H1 (cell line): ENCODE measurements at regions not wholly inside any gene's neighbourhood (a gene's known extent, or its start where the extent isn't known, plus 50 kb on each side); places are given as distances from the start of the nearest gene placed in this dataset.

Source experiments
- CTCF ChIA-PET: fragments of 300-600 bp; sonication (Branson Sonifier 250); formaldehyde crosslinking; loops from one replicate; lab custom pipeline; 2021; ENCODE audit not compliant: partially characterized antibody; lab: Charles Lee
- POLR2A ChIA-PET: fragments of 300-600 bp; sonication (Branson Sonifier 250); formaldehyde crosslinking; loops from one replicate; lab custom pipeline; 2021; ENCODE audit warnings: inconsistent platforms; ENCODE audit not compliant: partially characterized antibody; lab: Charles Lee
- DNase-seq, 2 experiments: peaks; one replicate each; pipeline versions ENCODE4 v3.0.0 to v3.0.0-alpha.2; 2010 to 2022; ENCODE audit warnings: low spot score in 2 of 2, low read depth in 1 of 2, mixed read lengths in 1 of 2
- FAIRE-seq: peaks from 2 replicates; lab custom pipeline; 2011; peaks lifted over from hg19 to GRCh38; lab: Jason Lieb, UNC
- H2AFZ ChIP-seq: 2 replicates; pipeline ENCODE4 v1.8.1; 2012; ENCODE audit warnings: low read length, inconsistent platforms
- H2AK5ac ChIP-seq: 2 replicates; pipeline ENCODE4 v1.6.1; 2013; ENCODE audit warnings: low read depth, low read length
- H2BK120ac ChIP-seq: replicated peaks from 2 replicates; pipeline ENCODE3; 2013; ENCODE audit warnings: low read depth, low read length, inconsistent platforms
- H2BK12ac ChIP-seq: 2 replicates; pipeline ENCODE4 v1.6.1; 2013; ENCODE audit warnings: low read depth, low read length
- H2BK15ac ChIP-seq: 2 replicates; pipeline ENCODE4 v1.6.1; 2013; ENCODE audit warnings: low read length
- H2BK20ac ChIP-seq: 2 replicates; pipeline ENCODE4 v1.6.1; 2013; ENCODE audit warnings: low read length
- H2BK5ac ChIP-seq: 2 replicates; pipeline ENCODE4 v1.6.1; 2013; ENCODE audit warnings: low read depth, low read length
- H3K14ac ChIP-seq: 2 replicates; pipeline ENCODE4 v1.6.1; 2013; ENCODE audit warnings: inconsistent platforms; ENCODE audit not compliant: insufficient read length
- H3K18ac ChIP-seq: 2 replicates; pipeline ENCODE4 v1.6.1; 2013; ENCODE audit warnings: low read length; ENCODE audit errors: extremely low read depth
- H3K23ac ChIP-seq: 2 replicates; pipeline ENCODE4 v1.6.1; 2013; ENCODE audit warnings: inconsistent platforms; ENCODE audit not compliant: insufficient read length
- H3K23me2 ChIP-seq: 2 replicates; pipeline ENCODE4 v1.6.1; 2013; ENCODE audit warnings: low read depth, low read length
- H3K27ac ChIP-seq: 2 replicates; pipeline ENCODE4 v1.6.1; 2011; ENCODE audit warnings: low read depth, low read length, inconsistent platforms
- H3K27me3 ChIP-seq, 4 experiments: replicated peaks in 1 of 4; 1 replicate in 1 of 4; 2 replicates in 3 of 4; pipeline versions ENCODE4 v1.6.1 to v1.8.1; 2011 to 2013; ENCODE audit warnings: low read length in 3 of 4, mild to moderate bottlenecking in 3 of 4, inconsistent platforms in 2 of 4, mixed read lengths in 2 of 4, moderate library complexity in 1 of 4; ENCODE audit not compliant: control insufficient read depth in 3 of 4, insufficient read depth in 3 of 4; ENCODE audit errors: extremely low read depth in 1 of 4
- H3K36me3 ChIP-seq, 4 experiments: 2 replicates each; pipeline versions ENCODE4 v1.6.1 to v1.8.1; 2011 to 2013; ENCODE audit warnings: mild to moderate bottlenecking in 4 of 4, low read length in 3 of 4, moderate library complexity in 2 of 4, control low read depth in 1 of 4, inconsistent platforms in 1 of 4; ENCODE audit not compliant: insufficient read depth in 4 of 4, control insufficient read depth in 2 of 4
- H3K4ac ChIP-seq: replicated peaks from 2 replicates; pipeline ENCODE3; 2013; ENCODE audit warnings: low read length, low read depth, mixed read lengths, inconsistent platforms; ENCODE audit not compliant: insufficient read length
- H3K4me1 ChIP-seq, 4 experiments: replicated peaks in 1 of 4; 1 replicate in 1 of 4; 2 replicates in 3 of 4; pipeline versions ENCODE4 v1.6.1 to v1.8.1; 2011 to 2013; ENCODE audit warnings: low read length in 3 of 4, inconsistent platforms in 2 of 4, mixed read lengths in 1 of 4; ENCODE audit not compliant: insufficient read depth in 4 of 4, control insufficient read depth in 3 of 4
- H3K4me2 ChIP-seq, 2 experiments: 2 replicates each; pipeline versions ENCODE4 v1.6.1 to v1.8.1; 2011 to 2013; ENCODE audit warnings: low read depth in 2 of 2, low read length in 2 of 2, control low read depth in 1 of 2, inconsistent platforms in 1 of 2, mild to moderate bottlenecking in 1 of 2; ENCODE audit not compliant: insufficient read depth in 1 of 2
- H3K4me3 ChIP-seq, 4 experiments: fragments of 200-600, 300-600 bp in 1 of 4; sonication (generic), shearing (Covaris generic), sonication (Bioruptor Twin) in 1 of 4; 2 replicates each; pipeline versions ENCODE4 v1.5.1 to v1.8.1; 2011 to 2016; ENCODE audit warnings: low read length in 4 of 4, low read depth in 3 of 4, control low read depth in 2 of 4, inconsistent platforms in 2 of 4, mild to moderate bottlenecking in 2 of 4, mixed read lengths in 1 of 4, moderate library complexity in 1 of 4; ENCODE audit not compliant: insufficient read depth in 2 of 4; ENCODE audit errors: extremely low read depth in 1 of 4
- H3K56ac ChIP-seq: replicated peaks from 2 replicates; pipeline ENCODE3; 2013; ENCODE audit warnings: low read depth, mild to moderate bottlenecking, mixed read lengths, low read length, inconsistent platforms; ENCODE audit not compliant: insufficient read length
- H3K79me1 ChIP-seq: 2 replicates; pipeline ENCODE4 v1.6.1; 2013; ENCODE audit warnings: low read depth, low read length, control low read depth
- H3K79me2 ChIP-seq, 2 experiments: 2 replicates each; pipeline versions ENCODE4 v1.6.1 to v1.8.1; 2012 to 2013; ENCODE audit warnings: low read length in 2 of 2, mild to moderate bottlenecking in 2 of 2, inconsistent platforms in 1 of 2; ENCODE audit not compliant: insufficient read depth in 2 of 2, control insufficient read depth in 1 of 2
- H3K9ac ChIP-seq, 4 experiments: replicated peaks in 1 of 4; 1 replicate in 1 of 4; 2 replicates in 3 of 4; pipeline versions ENCODE4 v1.6.1 to v1.8.1; 2011 to 2013; ENCODE audit warnings: low read depth in 3 of 4, low read length in 3 of 4, control low read depth in 2 of 4, mild to moderate bottlenecking in 2 of 4, moderate library complexity in 2 of 4, inconsistent platforms in 1 of 4; ENCODE audit errors: extremely low read depth in 1 of 4
- H3K9me3 ChIP-seq, 2 experiments: 2 replicates each; pipeline versions ENCODE4 v1.6.1 to v1.8.1; 2012 to 2013; ENCODE audit warnings: mild to moderate bottlenecking in 2 of 2, moderate library complexity in 2 of 2, control low read depth in 1 of 2, inconsistent platforms in 1 of 2, low read depth in 1 of 2, low read length in 1 of 2, mixed read lengths in 1 of 2; ENCODE audit not compliant: insufficient read depth in 2 of 2
- H4K20me1 ChIP-seq, 2 experiments: replicated peaks in 1 of 2; 2 replicates each; pipeline versions ENCODE3 to v1.8.1; 2011 to 2013; ENCODE audit warnings: inconsistent platforms in 2 of 2, low read length in 2 of 2, mild to moderate bottlenecking in 1 of 2; ENCODE audit not compliant: insufficient read depth in 2 of 2, control insufficient read depth in 1 of 2
- H4K5ac ChIP-seq: 2 replicates; pipeline ENCODE4 v1.6.1; 2013; ENCODE audit warnings: low read length, low read depth, mixed read lengths, inconsistent platforms; ENCODE audit not compliant: insufficient read length
- H4K8ac ChIP-seq: 2 replicates; pipeline ENCODE4 v1.8.0; 2013; ENCODE audit warnings: mild to moderate bottlenecking, moderate library complexity, low read length, inconsistent platforms; ENCODE audit not compliant: insufficient read depth; ENCODE audit errors: extremely low read depth
- H4K91ac ChIP-seq: replicated peaks from 2 replicates; pipeline ENCODE3; 2013; ENCODE audit warnings: low read length, mixed read lengths, inconsistent platforms; ENCODE audit not compliant: insufficient read length
- BACH1 ChIP-seq: IDR thresholded peaks from 2 replicates; pipeline ENCODE4 v1.6.1; 2012; ENCODE audit warnings: low read length, improper control_type of control experiment
- CTCF ChIP-seq, 3 experiments: IDR thresholded peaks; 1 replicate in 2 of 3; 2 replicates in 1 of 3; pipeline versions ENCODE4 v1.5.1 to v1.6.1; 2011; ENCODE audit warnings: low read length in 3 of 3, mild to moderate bottlenecking in 3 of 3, inconsistent platforms in 2 of 3, low read depth in 1 of 3, moderate library complexity in 1 of 3; ENCODE audit not compliant: insufficient read depth in 1 of 3; ENCODE audit errors: control extremely low read depth in 1 of 3
- JUND ChIP-seq: IDR thresholded peaks from 2 replicates; pipeline ENCODE4 v1.6.1; 2011; ENCODE audit warnings: mild to moderate bottlenecking, improper control_type of control experiment, low read length
- KDM4A ChIP-seq: IDR thresholded peaks from one replicate; pipeline ENCODE4 v1.7.1; 2012; ENCODE audit warnings: low read depth, mild to moderate bottlenecking, moderate library complexity, low read length, inconsistent platforms; ENCODE audit not compliant: severe bottlenecking
- KDM5A ChIP-seq: fragments of 200-600 bp; IDR thresholded peaks from 2 replicates; pipeline ENCODE4 v1.7.1; 2012; ENCODE audit warnings: mild to moderate bottlenecking, low read length, inconsistent platforms, mixed read lengths
- RBBP5 ChIP-seq: IDR thresholded peaks from 2 replicates; pipeline ENCODE4 v1.7.1; 2012; ENCODE audit warnings: low read depth, mild to moderate bottlenecking, inconsistent platforms, low read length, moderate library complexity, borderline replicate concordance
- TAF1 ChIP-seq: IDR thresholded peaks from 2 replicates; pipeline ENCODE4 v1.6.1; 2011; ENCODE audit warnings: mild to moderate bottlenecking, low read depth, low read length
- TBP ChIP-seq: IDR thresholded peaks from 2 replicates; pipeline ENCODE4 v1.6.1; 2011; ENCODE audit warnings: low read depth, low read length, improper control_type of control experiment
- WGBS, 2 experiments: shearing (Covaris generic) in 1 of 2; methylation state at CpG; one replicate each; pipeline versions ENCODE4 v1.1.6 to v1.1.7; 2013 to 2015; ENCODE audit warnings: low lambda C conversion rate in 2 of 2, mixed read lengths in 2 of 2, inconsistent platforms in 1 of 2, low coverage in 1 of 2, missing lambda C conversion rate in 1 of 2; ENCODE audit not compliant: insufficient replicate concordance in 2 of 2, insufficient coverage in 1 of 2, insufficient read length in 1 of 2; ENCODE audit errors: extremely low coverage in 1 of 2, missing lambda C conversion rate in 1 of 2; 5-methylcytosine and 5-hydroxymethylcytosine counted together
- TF ChIP-seq, protein P1 (sequence below): IDR thresholded peaks from 2 replicates; pipeline ENCODE4 v1.6.1; 2011; ENCODE audit warnings: low read depth, mild to moderate bottlenecking, low read length; ENCODE audit not compliant: insufficient read depth

GRCh38 chr12:97387844-97388243 lies 74.8 kb upstream of the RMST start:
- H3K23ac ChIP-seq: no peak overlapping the region
- H3K4me3 ChIP-seq: no peak overlapping the region
- H2BK15ac ChIP-seq: no peak overlapping the region
- no peaks in the 10 kb centered on the region for H3K36me3 ChIP-seq
- H2AFZ ChIP-seq: no peak overlapping the region
- H3K27me3 ChIP-seq: peaks cover 0 to 1% (median 0%) of the 10 kb centered on the region in 4 experiments; a peak in 1 of 7 replicates
- no peaks in the 10 kb centered on the region; the same call in 1 of the 2 replicates for H3K23me2 ChIP-seq
- H3K4me2 ChIP-seq: no peak overlapping the region
- H3K18ac ChIP-seq: no peak overlapping the region
- no peak for DNase-seq
- TF ChIP-seq JUND: no peak
- no peak for TF ChIP-seq KDM4A
- TF ChIP-seq CTCF (IDR thresholded peaks at IDR 0.05; ENCODE audit: control extremely low read depth in 1 of 3, insufficient read depth in 1 of 3, low read depth in 1 of 3, low read length in 3 of 3): no peak
- no peak for TF ChIP-seq KDM5A
- TF ChIP-seq BACH1: no peak
- TF ChIP-seq, protein P1, sequence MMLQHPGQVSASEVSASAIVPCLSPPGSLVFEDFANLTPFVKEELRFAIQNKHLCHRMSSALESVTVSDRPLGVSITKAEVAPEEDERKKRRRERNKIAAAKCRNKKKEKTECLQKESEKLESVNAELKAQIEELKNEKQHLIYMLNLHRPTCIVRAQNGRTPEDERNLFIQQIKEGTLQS: no peak
- TF ChIP-seq TBP: no peak
- no peak for TF ChIP-seq TAF1
- TF ChIP-seq RBBP5: no peak
- no peak overlapping the region for H4K8ac ChIP-seq
- H2BK120ac ChIP-seq: no peak overlapping the region
- H3K79me1 ChIP-seq: no peaks in the 10 kb centered on the region; the same call in 1 of the 2 replicates
- no peaks in the 10 kb centered on the region for H4K20me1 ChIP-seq
- no peaks in the 10 kb centered on the region for H3K4me1 ChIP-seq
- no peak overlapping the region for H2BK12ac ChIP-seq
- H3K14ac ChIP-seq: no peak overlapping the region
- CTCF ChIA-PET: interaction anchor here (0.8 to 2.0 kb wide), 5 partner anchors 10 to 219 kb away, joined by 3 to 6 read pairs (median 3); no protein-coding TSS in a partner anchor
- H3K79me2 ChIP-seq: no peaks in the 10 kb centered on the region
- no peak overlapping the region for H3K9ac ChIP-seq
- no peak overlapping the region for H3K56ac ChIP-seq
- no peak overlapping the region for H2BK5ac ChIP-seq
- H4K91ac ChIP-seq: no peak overlapping the region
- POLR2A ChIA-PET: no interaction called here
- no peak overlapping the region for H3K27ac ChIP-seq
- H4K5ac ChIP-seq: no peak overlapping the region
- H2BK20ac ChIP-seq: no peak overlapping the region
- no peak for FAIRE-seq
- H3K4ac ChIP-seq: no peak overlapping the region
- H2AK5ac ChIP-seq: no peak overlapping the region
- 83% methylated on average over 2 of the region's 2 CpGs; no CpG with 5 or more reads in 1 of the 2 experiments for whole genome bisulfite sequencing, 2 experiments
- peaks cover 0 to 4% of the 10 kb centered on the region in 2 experiments; a peak in 1 of 4 replicates for H3K9me3 ChIP-seq
